DMS153 treated with DMSO at 0.1 percent for 48 hours (cell line): ENCODE measurements at regions not wholly inside any gene's neighbourhood (a gene's known extent, or its start where the extent isn't known, plus 50 kb on each side); places are given as distances from the start of the nearest gene placed in this dataset.
"Not testable (repeated sequence)": the region's sequence is repeated elsewhere in the genome, so short reads cannot be mapped to it uniquely, and the experiment has no call there.

Source experiments
- DNase-seq: peaks from one replicate; lab custom pipeline; 2025; ENCODE audit not compliant: unreplicated experiment; lab: John Stamatoyannopoulos, UW

GRCh38 chr12:114616081-114616480, 67.9 kb downstream of the TBX3 start:
- no peak for DNase-seq

DNA sequence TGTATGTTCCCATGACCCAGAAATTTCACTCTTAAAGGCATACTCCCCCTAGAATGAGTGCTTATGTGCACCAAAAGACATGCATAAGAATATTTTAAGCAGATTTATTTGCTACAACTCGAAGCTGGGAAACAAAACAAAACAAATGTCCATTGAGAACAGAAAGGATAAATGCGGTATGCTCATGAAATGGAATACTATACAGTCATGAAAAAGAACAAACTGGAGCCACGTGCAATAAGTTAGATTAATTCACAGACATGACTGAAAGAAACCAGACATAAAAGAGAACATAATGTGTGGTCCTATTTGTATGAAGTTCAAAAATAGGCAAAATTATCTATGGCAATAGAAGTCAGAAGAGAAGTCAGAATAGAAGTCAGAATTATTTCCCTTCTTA, 69.9 kb downstream of the TBX3 start:
- DNase-seq, result no peak

DNA sequence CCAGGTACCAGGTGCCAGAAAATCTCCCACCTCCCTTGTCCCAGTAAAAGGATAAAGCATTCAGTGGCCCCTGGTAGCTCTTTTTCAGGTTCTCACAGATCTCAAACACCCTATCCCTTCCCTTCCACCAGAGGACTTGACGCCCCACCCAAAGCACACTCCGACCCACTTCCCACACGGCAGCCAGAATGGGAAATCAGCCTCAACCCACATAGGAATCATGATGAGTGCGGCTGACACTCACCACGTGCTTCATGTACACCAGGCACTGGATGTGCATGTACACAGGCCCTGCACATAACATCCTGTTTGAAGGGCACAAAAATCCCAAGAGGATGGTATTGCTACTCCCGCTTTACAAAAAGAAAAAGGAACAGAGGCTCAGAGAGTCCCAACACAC, 71.9 kb downstream of the TBX3 start:
- DNase-seq, result no peak

- DNase-seq, result no peak
These were observed 72.6 kb downstream of the TBX3 start for GRCh38 chr12:114611145-114612018.

DNA sequence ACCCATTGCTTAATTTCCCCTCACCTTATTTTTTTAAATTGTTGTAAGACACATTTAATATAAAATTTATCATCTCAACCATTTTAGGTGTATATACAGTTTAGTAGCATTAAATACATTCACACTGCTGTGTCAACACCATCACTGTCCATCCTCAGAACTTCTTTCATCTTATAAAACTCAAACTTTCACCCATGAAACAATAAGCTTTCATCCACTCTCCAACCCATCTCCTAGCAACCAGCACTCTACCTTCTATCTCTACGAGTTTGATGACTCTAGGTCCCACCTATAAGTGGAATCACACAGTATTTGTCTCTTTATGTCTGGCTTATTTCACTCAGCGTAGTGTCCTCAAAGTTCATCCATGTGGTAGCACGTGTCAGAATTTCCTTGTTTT, 75.5 kb downstream of the TBX3 start:
- no peak for DNase-seq

DNA sequence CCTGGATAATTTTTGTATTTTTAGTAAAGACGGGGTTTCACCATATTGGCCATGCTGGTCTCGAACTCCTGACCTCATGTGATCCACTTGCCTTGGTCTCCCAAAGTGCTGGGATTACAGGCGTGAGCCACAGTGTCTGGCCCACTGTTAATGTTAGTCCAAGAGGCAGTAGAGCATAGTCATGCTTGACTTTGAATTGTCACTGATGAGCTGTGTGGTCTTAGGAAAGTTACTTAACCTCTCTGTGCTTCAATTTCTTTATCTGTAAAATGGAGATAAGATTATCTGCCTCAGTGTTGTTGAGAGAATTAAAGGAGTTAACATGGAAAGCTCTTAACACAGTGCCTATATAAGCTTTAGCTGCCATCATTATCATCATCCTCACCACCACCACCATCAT, 78.1 kb downstream of the TBX3 start:
- no peak for DNase-seq

- no peak for DNase-seq
These were observed 79.4 kb downstream of the TBX3 start for GRCh38 chr12:114604606-114605005.

- not testable (repeated sequence) for DNase-seq
These were observed 83.4 kb downstream of the TBX3 start for GRCh38 chr12:114600584-114600983.

DNA sequence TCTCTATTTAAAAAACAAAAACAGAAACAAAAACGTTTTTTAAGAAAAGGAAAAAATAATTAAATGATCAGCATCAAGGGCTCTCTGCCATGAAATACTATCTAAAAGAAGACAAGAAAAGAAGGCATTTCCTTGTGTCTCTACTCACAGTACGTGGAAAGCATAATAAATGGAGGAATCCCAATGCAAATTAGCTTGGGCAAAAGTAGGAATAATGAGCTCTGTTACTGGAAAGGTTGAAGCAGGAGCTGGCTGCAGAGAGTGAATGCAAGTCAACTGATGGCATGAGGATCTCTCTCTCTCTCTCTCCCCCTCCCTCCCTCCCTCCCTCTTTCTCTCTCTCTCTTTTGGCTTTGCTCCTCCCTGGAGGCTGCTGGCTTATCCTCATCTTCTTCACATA, 85.9 kb downstream of the TBX3 start:
- no peak for DNase-seq

DNA sequence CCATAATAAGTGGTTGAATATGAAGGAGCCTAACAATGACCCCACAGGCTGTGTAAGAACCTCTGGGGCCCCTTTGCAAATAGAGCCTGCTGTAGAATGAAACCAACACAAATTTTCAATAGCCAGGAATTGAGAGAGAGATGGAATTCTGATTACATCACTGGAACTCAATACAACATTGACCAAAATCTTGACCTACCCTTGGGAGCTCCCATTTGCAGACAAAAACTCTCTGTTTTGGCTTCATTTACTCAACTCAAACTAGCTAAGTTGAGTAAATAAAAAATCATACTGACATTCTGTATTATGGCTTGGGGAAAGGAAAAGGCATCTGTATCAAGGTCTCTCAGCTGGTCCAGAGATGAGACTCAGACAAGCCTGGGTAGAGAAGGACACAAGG, 91.0 kb downstream of the TBX3 start:
- DNase-seq, result no peak

GRCh38 chr12:114588061-114588460, 95.9 kb downstream of the TBX3 start:
- DNase-seq, result no peak

- no peak for DNase-seq
These were observed 103.7 kb downstream of the TBX3 start for GRCh38 chr12:114580306-114580705.

DNA sequence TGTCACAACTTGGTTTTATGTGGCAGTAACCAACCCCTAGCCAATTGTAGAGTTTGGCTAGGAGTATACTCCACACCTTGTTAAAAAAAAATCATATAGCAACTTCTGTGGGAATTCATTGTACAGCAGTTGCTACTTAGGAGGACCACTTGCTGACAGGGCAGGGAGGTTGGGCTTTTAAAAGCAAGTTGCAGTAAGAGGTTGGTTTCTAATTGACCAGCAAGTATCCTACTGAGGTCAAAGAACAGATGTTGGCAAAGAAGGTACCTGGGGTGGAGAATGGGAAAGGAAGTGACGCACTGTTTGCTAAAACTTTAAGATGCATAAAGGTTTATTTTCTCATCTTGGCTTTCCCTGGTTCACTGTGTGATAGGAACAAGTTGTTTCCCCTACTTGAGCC, 104.6 kb downstream of the TBX3 start:
- no peak for DNase-seq

- no peak for DNase-seq
These were observed 121.3 kb downstream of the TBX3 start for GRCh38 chr12:114562654-114563053.

- no peak for DNase-seq
These were observed 128.5 kb downstream of the TBX3 start for GRCh38 chr12:114555451-114555850.

GRCh38 chr12:114547636-114548035, 136.3 kb downstream of the TBX3 start:
- no peak for DNase-seq

DNA sequence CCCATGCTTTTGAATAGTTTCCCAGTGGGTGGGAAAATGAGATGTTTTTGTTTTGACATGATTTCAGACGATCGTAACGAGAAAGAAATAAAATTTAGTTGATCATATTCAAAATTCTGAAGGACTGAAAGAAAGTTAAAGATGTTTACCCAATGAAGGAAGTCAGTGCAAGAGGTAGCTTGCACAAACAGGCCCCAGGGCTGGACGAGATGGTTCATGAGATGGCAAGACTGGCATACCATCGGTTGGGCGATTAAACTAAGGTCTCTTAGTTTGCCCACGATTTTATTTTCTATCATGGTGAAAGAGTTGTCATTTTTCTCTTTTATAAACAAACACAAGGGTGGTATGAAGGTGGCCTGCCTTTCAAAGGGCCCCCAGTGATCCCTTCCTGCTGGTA, 124.5 kb upstream of the TBX5 start:
- DNase-seq, result no peak

- no peak for DNase-seq
These were observed 124.0 kb upstream of the TBX5 start for GRCh38 chr12:114529966-114530365.

GRCh38 chr12:114528766-114529165, 122.8 kb upstream of the TBX5 start:
- no peak for DNase-seq

- DNase-seq, result not testable (repeated sequence)
These were observed 115.2 kb upstream of the TBX5 start for GRCh38 chr12:114521160-114521559.

DNA sequence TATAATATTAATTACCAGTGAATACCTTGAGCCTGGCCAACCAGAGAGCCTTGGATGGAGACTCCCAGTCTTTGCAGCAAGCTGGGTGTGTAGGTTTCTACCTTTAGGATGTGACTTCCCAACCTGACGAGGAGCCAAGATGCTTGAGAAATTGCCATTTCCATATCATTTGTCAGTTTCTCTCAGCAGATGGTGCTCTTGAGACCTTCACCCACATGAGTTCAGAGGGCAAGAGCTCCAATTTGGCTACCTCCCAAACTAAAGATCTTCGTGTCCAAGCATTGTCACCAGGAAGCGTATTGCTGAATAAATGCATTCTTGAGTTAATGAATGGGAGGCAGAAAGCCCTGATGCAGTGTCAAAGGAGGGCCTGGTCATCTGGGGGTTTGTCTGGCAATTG, 106.4 kb upstream of the TBX5 start:
- DNase-seq, result no peak

DNA sequence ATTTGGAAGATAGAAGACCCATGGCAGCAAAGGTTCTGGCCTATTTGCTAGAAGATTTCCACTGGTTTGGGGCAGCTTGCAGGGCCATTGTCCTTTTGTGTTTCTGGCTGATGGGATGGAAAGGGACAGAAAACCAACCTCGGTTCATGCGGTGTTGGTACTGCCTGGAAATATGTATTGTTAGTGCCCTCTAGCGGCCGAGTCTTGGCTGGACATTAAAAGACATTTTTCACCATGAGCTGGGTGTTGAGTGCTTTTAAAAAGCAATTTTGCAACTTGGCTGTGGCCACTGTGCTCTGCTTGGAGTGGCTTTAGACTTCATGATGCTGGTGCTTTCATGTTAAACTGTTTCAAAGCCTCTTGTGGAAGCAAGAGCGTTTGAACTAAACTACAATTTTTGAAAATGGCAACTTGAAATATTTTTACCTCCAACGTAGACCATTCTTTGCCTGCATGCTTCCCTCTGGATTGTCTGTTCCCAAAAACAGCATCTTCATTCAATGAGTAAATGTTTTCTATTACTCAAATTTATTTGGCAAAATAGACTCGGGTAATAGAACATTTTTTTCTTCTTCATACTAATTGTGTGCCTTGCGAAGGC, 102.7 kb upstream of the TBX5 start:
- DNase-seq, result peak; percentile 62

- DNase-seq, result no peak
These were observed 100.7 kb upstream of the TBX5 start for GRCh38 chr12:114506651-114507050.
